ENCODE measurements at regions not wholly inside any gene's neighbourhood (a gene's known extent, or its start where the extent isn't known, plus 50 kb on each side); places are given as distances from the start of the nearest gene placed in this dataset.

- Mint-ChIP-seq H3K4me1 (ENCODE audit: low read depth, unreplicated experiment) (peaks cover 8% of the 10 kb centered on the region), H3K27me3 (ENCODE audit: insufficient read depth, unreplicated experiment) (no peaks in the 10 kb centered on the region), H3K27ac (ENCODE audit: unreplicated experiment) (no peak overlapping the region), H3K4me3 (ENCODE audit: unreplicated experiment) (no peak overlapping the region), H3K36me3 (ENCODE audit: insufficient read depth, unreplicated experiment) (no peaks in the 10 kb centered on the region), H3K9me3 (ENCODE audit: unreplicated experiment) (no peaks in the 10 kb centered on the region)
- BruUV-seq (replicated peaks) = no TSS peak
- TF ChIP-seq CTCF (IDR thresholded peaks at IDR 0.05; ENCODE audit: insufficient read depth in 1 of 2, low read depth in 1 of 2, low read length in 1 of 2, severe bottlenecking in 1 of 2, unreplicated experiment in 1 of 2) = no peak
- H3K36me3 ChIP-seq (ENCODE audit: control insufficient read depth, insufficient read depth, low read length) = no peaks in the 10 kb centered on the region
- H3K4me3 ChIP-seq (ENCODE audit: low read depth, low read length) = no peak overlapping the region
- no peaks in the 10 kb centered on the region for H3K27me3 ChIP-seq (replicated peaks; ENCODE audit: control insufficient read depth, insufficient read depth, low read length)
- intact Hi-C loops (cut with micrococcal nuclease; ENCODE audit: unreplicated experiment) = no loop called here
- no peaks in the 10 kb centered on the region for H3K9me3 ChIP-seq
- peak; percentile 30 to 40 for DNase-seq
- POLR2A ChIA-PET = no interaction called here
- peaks cover 32% of the 10 kb centered on the region for H3K4me1 ChIP-seq
- CTCF ChIA-PET = no interaction called here
Observed at GRCh38 chr3:95810462-95810861, 1003.9 kb upstream of the EPHA6 start.

- Mint-ChIP-seq H3K4me3 (ENCODE audit: unreplicated experiment) (no peak overlapping the region), H3K27me3 (ENCODE audit: insufficient read depth, unreplicated experiment) (no peaks in the 10 kb centered on the region), H3K4me1 (ENCODE audit: low read depth, unreplicated experiment) (peaks cover 8% of the 10 kb centered on the region), H3K36me3 (ENCODE audit: insufficient read depth, unreplicated experiment) (no peaks in the 10 kb centered on the region), H3K9me3 (ENCODE audit: unreplicated experiment) (no peaks in the 10 kb centered on the region), H3K27ac (ENCODE audit: unreplicated experiment) (no peak overlapping the region)
- no TSS peak for BruUV-seq (replicated peaks)
- intact Hi-C loops (cut with micrococcal nuclease; ENCODE audit: unreplicated experiment) = no loop called here
- Histone ChIP-seq H3K4me1 (peaks cover 32% of the 10 kb centered on the region), H3K4me3 (ENCODE audit: low read depth, low read length) (no peak overlapping the region), H3K9me3 (no peaks in the 10 kb centered on the region), H3K36me3 (ENCODE audit: control insufficient read depth, insufficient read depth, low read length) (no peaks in the 10 kb centered on the region), H3K27me3 (replicated peaks; ENCODE audit: control insufficient read depth, insufficient read depth, low read length) (no peaks in the 10 kb centered on the region)
- no peak for TF ChIP-seq CTCF (IDR thresholded peaks at IDR 0.05; ENCODE audit: insufficient read depth in 1 of 2, low read depth in 1 of 2, low read length in 1 of 2, severe bottlenecking in 1 of 2, unreplicated experiment in 1 of 2)
- no peak for DNase-seq
- CTCF ChIA-PET = no interaction called here
- POLR2A ChIA-PET = no interaction called here
Observed at GRCh38 chr3:95813244-95813643, 1001.1 kb upstream of the EPHA6 start.

- no peaks in the 10 kb centered on the region for H3K27me3 ChIP-seq (replicated peaks; ENCODE audit: control insufficient read depth, insufficient read depth, low read length)
- no peak for TF ChIP-seq CTCF (IDR thresholded peaks at IDR 0.05; ENCODE audit: insufficient read depth in 1 of 2, low read depth in 1 of 2, low read length in 1 of 2, severe bottlenecking in 1 of 2, unreplicated experiment in 1 of 2)
- H3K4me1 ChIP-seq = peaks cover 19% of the 10 kb centered on the region
- DNase-seq = no peak
- ChIA-PET CTCF (no interaction called here), POLR2A (no interaction called here)
- H3K9me3 ChIP-seq = no peaks in the 10 kb centered on the region
- intact Hi-C loops (cut with micrococcal nuclease; ENCODE audit: unreplicated experiment) = no loop called here
- BruUV-seq (replicated peaks) = no TSS peak
- H3K4me3 ChIP-seq (ENCODE audit: low read depth, low read length) = no peak overlapping the region
- Mint-ChIP-seq H3K27ac (ENCODE audit: unreplicated experiment) (no peak overlapping the region), H3K4me1 (ENCODE audit: low read depth, unreplicated experiment) (no peaks in the 10 kb centered on the region), H3K4me3 (ENCODE audit: unreplicated experiment) (no peak overlapping the region), H3K9me3 (ENCODE audit: unreplicated experiment) (no peaks in the 10 kb centered on the region), H3K36me3 (ENCODE audit: insufficient read depth, unreplicated experiment) (no peaks in the 10 kb centered on the region), H3K27me3 (ENCODE audit: insufficient read depth, unreplicated experiment) (no peaks in the 10 kb centered on the region)
- no peaks in the 10 kb centered on the region for H3K36me3 ChIP-seq (ENCODE audit: control insufficient read depth, insufficient read depth, low read length)
Observed at GRCh38 chr3:95815828-95816227, 998.6 kb upstream of the EPHA6 start.

All from Caco-2 (cell line).